ENCODE measurements at regions not wholly inside any gene's neighbourhood (a gene's known extent, or its start where the extent isn't known, plus 50 kb on each side); places are given as distances from the start of the nearest gene placed in this dataset.

- Histone ChIP-seq H3K9ac (ENCODE audit: low read length in 5 of 5) (no peak overlapping the region), H3K27ac (ENCODE audit: low read depth, low read length) (no peak overlapping the region), H3K36me3 (ENCODE audit: control insufficient read depth in 5 of 5, insufficient read depth in 5 of 5, low read length in 5 of 5) (no peaks in the 10 kb centered on the region), H3K9me3 (ENCODE audit: control insufficient read depth in 5 of 5, low read length in 5 of 5) (no peaks in the 10 kb centered on the region), H3K4me3 (ENCODE audit: low read depth in 1 of 5, low read length in 5 of 5) (no peak overlapping the region), H3K4me1 (ENCODE audit: control insufficient read depth in 5 of 5, insufficient read depth in 5 of 5, low read length in 5 of 5) (peaks cover 0 to 22% (median 18%) of the 10 kb centered on the region in 5 donors), H3K27me3 (ENCODE audit: control insufficient read depth in 5 of 5, insufficient read depth in 4 of 5, low read length in 5 of 5) (no peaks in the 10 kb centered on the region)
Measured at GRCh38 chr11:128195756-128196155, 391.6 kb downstream of the ETS1 start.

DNA sequence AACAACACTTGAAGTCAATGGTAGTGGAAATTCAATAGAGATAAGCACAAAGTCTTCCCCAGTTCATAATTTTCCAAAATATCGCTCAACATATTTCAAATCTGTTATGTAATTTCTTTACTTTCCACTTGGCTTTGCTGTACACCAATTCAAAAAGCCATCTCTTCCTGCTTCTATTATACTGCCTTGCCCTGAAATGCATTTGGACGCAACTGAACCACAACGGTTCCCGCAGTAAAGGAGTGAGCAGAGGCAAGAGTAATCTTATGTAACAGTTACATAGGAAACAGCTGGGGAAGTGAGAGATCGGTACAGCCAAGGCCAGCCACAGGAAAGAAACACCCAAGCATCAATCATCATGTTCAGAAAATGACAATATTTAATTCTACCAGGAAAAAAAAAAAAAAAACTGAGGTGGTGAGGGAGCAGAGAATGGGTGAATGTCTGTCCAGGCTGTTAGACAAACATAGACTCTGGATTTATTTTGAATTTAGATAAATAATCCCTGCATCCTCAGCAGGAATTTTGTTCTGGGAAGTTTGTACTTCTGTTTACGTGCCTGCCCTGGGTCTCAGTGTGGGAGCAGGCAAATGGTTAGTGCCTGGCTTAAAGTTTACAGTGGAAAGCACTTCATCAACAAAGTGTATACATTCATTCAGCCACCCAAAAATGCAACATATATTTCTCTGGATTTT lies 392.2 kb downstream of the ETS1 start:
- Histone ChIP-seq H3K4me1 (ENCODE audit: control insufficient read depth in 5 of 5, insufficient read depth in 5 of 5, low read length in 5 of 5) (peaks cover 0 to 22% (median 18%) of the 10 kb centered on the region in 5 donors), H3K27ac (ENCODE audit: low read depth, low read length) (peak overlapping the region; percentile 32), H3K9me3 (ENCODE audit: control insufficient read depth in 5 of 5, low read length in 5 of 5) (no peaks in the 10 kb centered on the region), H3K9ac (ENCODE audit: low read length in 5 of 5) (no peak overlapping the region), H3K27me3 (ENCODE audit: control insufficient read depth in 5 of 5, insufficient read depth in 4 of 5, low read length in 5 of 5) (no peaks in the 10 kb centered on the region), H3K36me3 (ENCODE audit: control insufficient read depth in 5 of 5, insufficient read depth in 5 of 5, low read length in 5 of 5) (no peaks in the 10 kb centered on the region), H3K4me3 (ENCODE audit: low read depth in 1 of 5, low read length in 5 of 5) (no peak overlapping the region)

DNA sequence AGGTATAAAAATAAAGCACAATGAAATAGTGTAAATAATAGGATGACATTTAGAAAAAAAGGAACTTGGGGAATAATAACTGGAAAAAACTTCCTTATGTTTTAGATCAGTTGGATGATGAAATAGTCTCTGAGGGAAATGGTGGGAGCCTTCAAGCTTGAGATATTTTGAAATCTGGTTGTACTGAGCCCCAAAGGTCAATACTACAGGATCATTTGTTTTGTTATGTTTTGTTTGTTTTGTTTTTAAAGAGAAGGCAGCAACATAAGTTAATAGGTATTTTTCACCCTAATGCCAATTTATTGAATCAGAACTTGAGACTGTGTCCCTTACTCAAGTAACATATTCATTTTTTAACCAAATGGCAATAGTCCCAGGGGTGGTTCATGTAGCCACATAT lies 393.1 kb downstream of the ETS1 start:
- no peak overlapping the region for H3K9ac ChIP-seq (ENCODE audit: low read length in 5 of 5)
- no peaks in the 10 kb centered on the region for H3K9me3 ChIP-seq (ENCODE audit: control insufficient read depth in 5 of 5, low read length in 5 of 5)
- peaks cover 0 to 22% (median 18%) of the 10 kb centered on the region in 5 donors for H3K4me1 ChIP-seq (ENCODE audit: control insufficient read depth in 5 of 5, insufficient read depth in 5 of 5, low read length in 5 of 5)
- no peaks in the 10 kb centered on the region for H3K27me3 ChIP-seq (ENCODE audit: control insufficient read depth in 5 of 5, insufficient read depth in 4 of 5, low read length in 5 of 5)
- no peak overlapping the region for H3K4me3 ChIP-seq (ENCODE audit: low read depth in 1 of 5, low read length in 5 of 5)
- H3K36me3 ChIP-seq (ENCODE audit: control insufficient read depth in 5 of 5, insufficient read depth in 5 of 5, low read length in 5 of 5) = no peaks in the 10 kb centered on the region
- peak overlapping the region; percentile 32 for H3K27ac ChIP-seq (ENCODE audit: low read depth, low read length)

GRCh38 chr11:128193615-128194014 lies 393.7 kb downstream of the ETS1 start:
- H3K9ac ChIP-seq (ENCODE audit: low read length in 5 of 5) = no peak overlapping the region
- no peaks in the 10 kb centered on the region for H3K27me3 ChIP-seq (ENCODE audit: control insufficient read depth in 5 of 5, insufficient read depth in 4 of 5, low read length in 5 of 5)
- no peak overlapping the region for H3K4me3 ChIP-seq (ENCODE audit: low read depth in 1 of 5, low read length in 5 of 5)
- H3K9me3 ChIP-seq (ENCODE audit: control insufficient read depth in 5 of 5, low read length in 5 of 5) = no peaks in the 10 kb centered on the region
- H3K27ac ChIP-seq (ENCODE audit: low read depth, low read length) = no peak overlapping the region
- no peaks in the 10 kb centered on the region for H3K36me3 ChIP-seq (ENCODE audit: control insufficient read depth in 5 of 5, insufficient read depth in 5 of 5, low read length in 5 of 5)
- H3K4me1 ChIP-seq (ENCODE audit: control insufficient read depth in 5 of 5, insufficient read depth in 5 of 5, low read length in 5 of 5) = peaks cover 0 to 22% (median 19%) of the 10 kb centered on the region in 5 donors

DNA sequence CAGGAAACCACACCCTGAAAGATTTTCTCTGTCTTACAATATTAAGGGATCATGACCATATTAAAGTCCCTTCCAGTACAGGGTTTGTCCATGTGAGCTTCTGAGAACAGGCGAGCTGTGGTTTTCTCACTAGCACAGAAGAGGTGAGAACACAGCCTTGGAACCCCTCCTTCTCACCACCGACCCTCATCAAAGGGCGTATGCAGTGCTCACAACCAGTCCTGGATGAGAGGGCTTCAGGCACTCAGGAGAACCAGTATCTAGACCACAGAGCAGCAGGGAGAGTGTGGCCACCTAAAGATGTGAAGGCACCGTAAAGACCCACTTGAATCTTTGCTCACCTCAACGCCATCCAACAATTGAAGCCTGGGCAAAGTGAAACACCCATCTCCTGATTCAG lies 397.0 kb downstream of the ETS1 start:
- H3K9ac ChIP-seq (ENCODE audit: low read length in 5 of 5) = no peak overlapping the region
- H3K4me3 ChIP-seq (ENCODE audit: low read depth in 1 of 5, low read length in 5 of 5) = no peak overlapping the region
- no peak overlapping the region for H3K27ac ChIP-seq (ENCODE audit: low read depth, low read length)
- no peaks in the 10 kb centered on the region for H3K9me3 ChIP-seq (ENCODE audit: control insufficient read depth in 5 of 5, low read length in 5 of 5)
- peaks cover 0 to 25% (median 16%) of the 10 kb centered on the region in 5 donors for H3K4me1 ChIP-seq (ENCODE audit: control insufficient read depth in 5 of 5, insufficient read depth in 5 of 5, low read length in 5 of 5)
- H3K27me3 ChIP-seq (ENCODE audit: control insufficient read depth in 5 of 5, insufficient read depth in 4 of 5, low read length in 5 of 5) = no peaks in the 10 kb centered on the region
- no peaks in the 10 kb centered on the region for H3K36me3 ChIP-seq (ENCODE audit: control insufficient read depth in 5 of 5, insufficient read depth in 5 of 5, low read length in 5 of 5)

- no peak overlapping the region for H3K27ac ChIP-seq (ENCODE audit: low read depth, low read length)
- H3K27me3 ChIP-seq (ENCODE audit: control insufficient read depth in 5 of 5, insufficient read depth in 4 of 5, low read length in 5 of 5) = no peaks in the 10 kb centered on the region
- no peak overlapping the region for H3K4me3 ChIP-seq (ENCODE audit: low read depth in 1 of 5, low read length in 5 of 5)
- H3K9me3 ChIP-seq (ENCODE audit: control insufficient read depth in 5 of 5, low read length in 5 of 5) = no peaks in the 10 kb centered on the region
- no peak overlapping the region for H3K9ac ChIP-seq (ENCODE audit: low read length in 5 of 5)
- peaks cover 0 to 20% (median 12%) of the 10 kb centered on the region in 5 donors for H3K4me1 ChIP-seq (ENCODE audit: control insufficient read depth in 5 of 5, insufficient read depth in 5 of 5, low read length in 5 of 5)
- no peaks in the 10 kb centered on the region for H3K36me3 ChIP-seq (ENCODE audit: control insufficient read depth in 5 of 5, insufficient read depth in 5 of 5, low read length in 5 of 5)
Measured at GRCh38 chr11:128189823-128190222, 397.5 kb downstream of the ETS1 start.

DNA sequence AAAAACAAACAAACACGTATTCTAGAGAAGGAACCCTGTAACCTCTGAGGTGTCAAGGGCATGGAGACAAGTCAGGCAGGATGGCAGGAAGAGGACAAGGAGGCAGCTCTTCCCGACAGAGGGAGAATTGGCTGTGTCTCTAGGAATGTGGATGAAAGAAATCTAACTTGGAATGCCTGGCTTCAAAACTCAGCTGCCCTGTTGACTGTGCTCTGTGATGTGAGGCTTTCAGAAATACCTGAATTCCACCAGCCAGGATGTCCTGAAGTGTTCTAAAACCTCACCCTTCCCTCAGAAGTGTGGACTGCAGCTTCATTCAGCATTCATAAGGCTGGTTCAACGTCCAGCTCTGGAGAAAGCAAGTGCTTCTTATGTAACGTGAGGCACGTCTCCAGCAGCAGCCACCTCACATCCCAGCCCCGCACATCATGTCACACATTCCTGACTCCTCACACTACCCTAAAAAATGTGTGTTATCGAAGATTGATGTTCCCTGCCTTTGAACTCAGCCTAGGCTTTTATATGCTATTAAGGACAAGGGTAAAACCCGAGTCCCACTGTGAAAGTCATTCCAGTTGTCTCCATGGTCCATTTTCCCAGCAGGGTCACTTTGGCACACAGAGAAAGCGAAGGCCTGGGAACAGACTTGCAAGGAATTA lies 398.9 kb downstream of the ETS1 start:
- no peaks in the 10 kb centered on the region for H3K36me3 ChIP-seq (ENCODE audit: control insufficient read depth in 5 of 5, insufficient read depth in 5 of 5, low read length in 5 of 5)
- peaks cover 0 to 10% (median 0%) of the 10 kb centered on the region in 5 donors for H3K4me1 ChIP-seq (ENCODE audit: control insufficient read depth in 5 of 5, insufficient read depth in 5 of 5, low read length in 5 of 5)
- H3K9me3 ChIP-seq (ENCODE audit: control insufficient read depth in 5 of 5, low read length in 5 of 5) = no peaks in the 10 kb centered on the region
- no peak overlapping the region for H3K27ac ChIP-seq (ENCODE audit: low read depth, low read length)
- H3K27me3 ChIP-seq (ENCODE audit: control insufficient read depth in 5 of 5, insufficient read depth in 4 of 5, low read length in 5 of 5) = no peaks in the 10 kb centered on the region
- H3K4me3 ChIP-seq (ENCODE audit: low read depth in 1 of 5, low read length in 5 of 5) = no peak overlapping the region
- H3K9ac ChIP-seq (ENCODE audit: low read length in 5 of 5) = no peak overlapping the region

DNA sequence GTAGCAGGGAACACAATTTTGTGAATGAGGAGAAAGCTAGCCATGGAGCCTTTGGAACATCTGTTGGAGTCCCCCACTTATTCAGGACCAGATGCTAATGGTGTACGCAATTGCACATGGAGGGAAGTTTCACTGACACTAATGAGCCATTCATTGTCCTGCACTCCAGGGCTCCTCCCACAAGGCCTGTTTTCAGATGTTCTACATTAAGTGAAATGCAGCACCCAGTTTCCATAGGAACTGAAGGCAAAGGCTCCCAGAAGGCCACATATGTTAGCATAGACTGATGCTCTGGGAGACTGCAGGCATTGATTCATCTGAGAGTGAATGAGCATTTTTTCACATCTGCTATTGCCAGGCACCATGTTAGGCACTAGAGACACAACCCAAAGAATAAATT lies 399.5 kb downstream of the ETS1 start:
- H3K36me3 ChIP-seq (ENCODE audit: control insufficient read depth in 5 of 5, insufficient read depth in 5 of 5, low read length in 5 of 5) = no peaks in the 10 kb centered on the region
- H3K4me1 ChIP-seq (ENCODE audit: control insufficient read depth in 5 of 5, insufficient read depth in 5 of 5, low read length in 5 of 5) = peaks cover 0 to 10% (median 0%) of the 10 kb centered on the region in 5 donors
- no peaks in the 10 kb centered on the region for H3K27me3 ChIP-seq (ENCODE audit: control insufficient read depth in 5 of 5, insufficient read depth in 4 of 5, low read length in 5 of 5)
- no peak overlapping the region for H3K9ac ChIP-seq (ENCODE audit: low read length in 5 of 5)
- H3K9me3 ChIP-seq (ENCODE audit: control insufficient read depth in 5 of 5, low read length in 5 of 5) = no peaks in the 10 kb centered on the region
- no peak overlapping the region for H3K4me3 ChIP-seq (ENCODE audit: low read depth in 1 of 5, low read length in 5 of 5)
- no peak overlapping the region for H3K27ac ChIP-seq (ENCODE audit: low read depth, low read length)

DNA sequence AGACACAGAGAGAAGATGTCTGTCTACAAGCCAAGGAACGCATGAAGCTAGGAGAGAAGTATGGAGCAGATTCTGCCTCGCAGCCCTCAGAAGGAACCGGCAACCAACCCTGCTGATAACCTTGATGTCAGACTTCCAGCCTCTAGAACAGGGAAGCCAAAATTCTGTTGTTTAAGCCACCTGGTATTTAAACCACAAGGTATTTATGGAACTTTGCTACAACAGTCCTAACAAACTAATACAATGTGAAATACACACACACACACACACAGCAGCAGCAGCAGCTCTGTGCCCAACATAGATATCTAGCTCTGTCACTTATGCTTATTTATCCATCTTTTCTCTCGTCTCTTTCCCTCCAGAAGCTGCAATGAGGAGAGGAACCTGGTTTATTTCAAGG lies 400.0 kb downstream of the ETS1 start:
- H3K27ac ChIP-seq (ENCODE audit: low read depth, low read length) = no peak overlapping the region
- no peak overlapping the region for H3K9ac ChIP-seq (ENCODE audit: low read length in 5 of 5)
- H3K27me3 ChIP-seq (ENCODE audit: control insufficient read depth in 5 of 5, insufficient read depth in 4 of 5, low read length in 5 of 5) = no peaks in the 10 kb centered on the region
- no peaks in the 10 kb centered on the region for H3K9me3 ChIP-seq (ENCODE audit: control insufficient read depth in 5 of 5, low read length in 5 of 5)
- no peaks in the 10 kb centered on the region for H3K36me3 ChIP-seq (ENCODE audit: control insufficient read depth in 5 of 5, insufficient read depth in 5 of 5, low read length in 5 of 5)
- no peak overlapping the region for H3K4me3 ChIP-seq (ENCODE audit: low read depth in 1 of 5, low read length in 5 of 5)
- H3K4me1 ChIP-seq (ENCODE audit: control insufficient read depth in 5 of 5, insufficient read depth in 5 of 5, low read length in 5 of 5) = peaks cover 0 to 10% (median 0%) of the 10 kb centered on the region in 5 donors

GRCh38 chr11:128184981-128185380 lies 402.4 kb downstream of the ETS1 start:
- Histone ChIP-seq H3K9ac (ENCODE audit: low read length in 5 of 5) (no peak overlapping the region), H3K4me1 (ENCODE audit: control insufficient read depth in 5 of 5, insufficient read depth in 5 of 5, low read length in 5 of 5) (peaks cover 0 to 19% (median 0%) of the 10 kb centered on the region in 5 donors), H3K36me3 (ENCODE audit: control insufficient read depth in 5 of 5, insufficient read depth in 5 of 5, low read length in 5 of 5) (no peaks in the 10 kb centered on the region), H3K27ac (ENCODE audit: low read depth, low read length) (no peak overlapping the region), H3K4me3 (ENCODE audit: low read depth in 1 of 5, low read length in 5 of 5) (no peak overlapping the region), H3K27me3 (ENCODE audit: control insufficient read depth in 5 of 5, insufficient read depth in 4 of 5, low read length in 5 of 5) (no peaks in the 10 kb centered on the region), H3K9me3 (ENCODE audit: control insufficient read depth in 5 of 5, low read length in 5 of 5) (no peaks in the 10 kb centered on the region)
